ENCODE measurements at regions not wholly inside any gene's neighbourhood (a gene's known extent, or its start where the extent isn't known, plus 50 kb on each side); places are given as distances from the start of the nearest gene placed in this dataset.

DNA sequence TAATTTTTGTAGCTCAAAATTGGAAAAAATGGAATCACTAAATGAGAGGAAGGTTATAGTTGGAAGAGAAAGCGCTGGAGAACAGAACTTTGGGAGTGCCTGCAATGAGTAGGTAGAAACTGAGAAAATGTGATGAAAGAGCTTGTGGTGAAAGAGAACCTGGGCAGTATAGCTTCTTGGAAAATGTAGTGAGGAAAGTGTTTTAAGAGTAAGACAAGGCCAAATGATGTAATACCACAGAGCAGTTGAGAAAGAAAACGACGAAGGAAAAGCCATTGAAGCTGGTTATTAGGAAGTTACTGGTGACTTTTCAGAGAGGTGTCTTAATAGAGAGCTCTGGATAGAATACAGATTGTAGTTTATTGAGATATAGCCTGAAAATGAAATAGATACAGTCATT, 255.3 kb downstream of the AEBP2 start:
- Mint-ChIP-seq H3K27me3 (no peaks in the 10 kb centered on the region), H3K9me3 (ENCODE audit: insufficient read depth) (peaks cover 9% of the 10 kb centered on the region), H3K27ac (no peak overlapping the region), H3K4me1 (no peaks in the 10 kb centered on the region), H3K4me3 (no peak overlapping the region)
- Histone ChIP-seq H3K27me3 (replicated peaks in 1 of 4; ENCODE audit: control extremely low read depth in 1 of 4, control insufficient read depth in 3 of 4, insufficient read depth in 4 of 4, low read length in 3 of 4) (no peaks in the 10 kb centered on the region), H3K4me2 (replicated peaks; ENCODE audit: low read depth, low read length, poor library complexity, severe bottlenecking) (no peak overlapping the region), H3K9me3 (ENCODE audit: control extremely low read depth in 1 of 3, control insufficient read depth in 2 of 3, insufficient read depth in 1 of 3, low read length in 2 of 3) (peaks cover 0 to 1% (median 0%) of the 10 kb centered on the region in 3 donors), H3K9ac (ENCODE audit: low read length) (no peak overlapping the region), H3K36me3 (replicated peaks in 1 of 2; ENCODE audit: control extremely low read depth in 1 of 2, control insufficient read depth in 1 of 2, extremely low read depth in 1 of 2, insufficient read depth in 2 of 2, low read length in 1 of 2) (no peaks in the 10 kb centered on the region), H3K4me3 (ENCODE audit: control extremely low read depth in 1 of 5, extremely low read depth in 1 of 5, insufficient read depth in 1 of 5, low read depth in 2 of 5, low read length in 4 of 5) (no peak overlapping the region), H3K79me2 (ENCODE audit: control insufficient read depth, insufficient read depth, low read length) (no peaks in the 10 kb centered on the region), H3K27ac (ENCODE audit: low read length in 2 of 2) (no peak overlapping the region), H3K4me1 (ENCODE audit: control insufficient read depth in 2 of 2, insufficient read depth in 2 of 2, low read length in 2 of 2) (no peaks in the 10 kb centered on the region), H4K20me1 (ENCODE audit: control insufficient read depth, insufficient read depth, low read length, poor library complexity, severe bottlenecking) (no peaks in the 10 kb centered on the region), H2AFZ (ENCODE audit: insufficient read depth, low read depth, low read length, poor library complexity, severe bottlenecking) (no peak overlapping the region)
- POLR2A ChIA-PET, result no interaction called here
- DNase-seq (no peak), ATAC-seq (ENCODE audit: low read depth) (no peak)
- intact Hi-C loops (cut with micrococcal nuclease), result no loop called here
- CTCF ChIA-PET, result no interaction called here
- 67% methylated on average over 1 of the region's 3 CpGs for WGBS (ENCODE audit: insufficient coverage)
- TF ChIP-seq EZH2 (IDR thresholded peaks at IDR 0.05; ENCODE audit: borderline replicate concordance, insufficient read depth, low read depth, low read length, poor library complexity, severe bottlenecking), result no peak

DNA sequence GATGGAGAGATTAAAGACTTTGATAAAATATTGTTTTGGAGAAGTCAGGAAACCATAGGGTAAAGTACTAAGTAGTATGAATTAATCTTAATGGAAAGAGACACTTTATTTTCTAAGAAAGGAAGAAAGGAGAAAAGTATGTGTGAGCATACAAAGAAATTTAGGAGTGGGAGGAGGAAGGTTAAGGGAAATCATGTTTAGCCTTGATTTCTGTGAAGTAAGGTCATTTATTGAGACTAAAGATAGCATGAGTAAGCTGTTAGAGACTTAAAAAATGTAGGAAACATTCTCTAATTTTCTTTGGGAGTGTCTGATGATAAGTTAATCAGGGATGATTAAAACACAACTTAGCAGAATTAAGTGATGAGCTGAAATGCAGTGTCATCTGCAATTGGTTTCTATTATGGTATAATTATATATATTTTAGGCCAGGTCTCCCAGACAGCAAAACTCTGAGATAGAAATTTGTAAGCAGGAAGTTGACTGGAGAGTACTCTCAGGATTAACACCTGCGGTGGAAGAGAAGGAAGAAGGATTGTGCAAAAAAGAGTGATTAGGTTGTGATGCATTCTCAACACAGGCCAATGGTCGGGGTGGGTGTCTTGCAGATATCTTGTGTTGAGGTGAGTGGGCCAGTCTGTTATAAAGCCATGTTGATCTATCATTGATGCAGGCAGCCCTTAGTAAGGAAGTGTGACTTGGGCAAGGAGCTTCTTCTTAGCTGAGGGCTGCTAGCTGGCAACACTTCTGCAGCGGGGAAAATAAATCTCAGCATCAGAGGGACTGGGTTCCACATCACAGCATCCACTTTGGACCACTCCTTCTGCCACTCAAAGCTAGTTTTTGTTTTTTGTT, 256.2 kb downstream of the AEBP2 start:
- intact Hi-C loops (cut with micrococcal nuclease), result no loop called here
- Histone ChIP-seq H3K79me2 (ENCODE audit: control insufficient read depth, insufficient read depth, low read length) (no peaks in the 10 kb centered on the region), H3K9ac (ENCODE audit: low read length) (no peak overlapping the region), H3K27me3 (replicated peaks in 1 of 4; ENCODE audit: control extremely low read depth in 1 of 4, control insufficient read depth in 3 of 4, insufficient read depth in 4 of 4, low read length in 3 of 4) (no peaks in the 10 kb centered on the region), H4K20me1 (ENCODE audit: control insufficient read depth, insufficient read depth, low read length, poor library complexity, severe bottlenecking) (no peaks in the 10 kb centered on the region), H3K4me3 (ENCODE audit: control extremely low read depth in 1 of 5, extremely low read depth in 1 of 5, insufficient read depth in 1 of 5, low read depth in 2 of 5, low read length in 4 of 5) (no peak overlapping the region), H2AFZ (ENCODE audit: insufficient read depth, low read depth, low read length, poor library complexity, severe bottlenecking) (no peak overlapping the region), H3K27ac (ENCODE audit: low read length in 2 of 2) (no peak overlapping the region), H3K4me1 (ENCODE audit: control insufficient read depth in 2 of 2, insufficient read depth in 2 of 2, low read length in 2 of 2) (no peaks in the 10 kb centered on the region), H3K9me3 (ENCODE audit: control extremely low read depth in 1 of 3, control insufficient read depth in 2 of 3, insufficient read depth in 1 of 3, low read length in 2 of 3) (peaks cover 0 to under 1% (median 0%) of the 10 kb centered on the region in 3 donors), H3K36me3 (replicated peaks in 1 of 2; ENCODE audit: control extremely low read depth in 1 of 2, control insufficient read depth in 1 of 2, extremely low read depth in 1 of 2, insufficient read depth in 2 of 2, low read length in 1 of 2) (no peaks in the 10 kb centered on the region), H3K4me2 (replicated peaks; ENCODE audit: low read depth, low read length, poor library complexity, severe bottlenecking) (no peak overlapping the region)
- POLR2A ChIA-PET, result no interaction called here
- no peak overlapping the region for H3K4me3 Mint-ChIP-seq
- no peaks in the 10 kb centered on the region for H3K27me3 Mint-ChIP-seq
- no peak overlapping the region for H3K27ac Mint-ChIP-seq
- no peaks in the 10 kb centered on the region for H3K4me1 Mint-ChIP-seq
- WGBS (ENCODE audit: insufficient coverage), result 43% methylated on average over 2 of the region's 3 CpGs
- peaks cover 11% of the 10 kb centered on the region for H3K9me3 Mint-ChIP-seq (ENCODE audit: insufficient read depth)
- CTCF ChIA-PET, result interaction anchor here (0.6 kb wide), 1 partner anchor 1986 kb away, joined by 3 read pairs; no protein-coding TSS in a partner anchor
- ATAC-seq (ENCODE audit: low read depth), result no peak
- no peak for TF ChIP-seq CTCF (IDR thresholded peaks at IDR 0.05)
- TF ChIP-seq EZH2 (IDR thresholded peaks at IDR 0.05; ENCODE audit: borderline replicate concordance, insufficient read depth, low read depth, low read length, poor library complexity, severe bottlenecking), result no peak
- no peak for DNase-seq

Data from B cell (primary cell).